ENCODE measurements at regions not wholly inside any gene's neighbourhood (a gene's known extent, or its start where the extent isn't known, plus 50 kb on each side); places are given as distances from the start of the nearest gene placed in this dataset.

DNA sequence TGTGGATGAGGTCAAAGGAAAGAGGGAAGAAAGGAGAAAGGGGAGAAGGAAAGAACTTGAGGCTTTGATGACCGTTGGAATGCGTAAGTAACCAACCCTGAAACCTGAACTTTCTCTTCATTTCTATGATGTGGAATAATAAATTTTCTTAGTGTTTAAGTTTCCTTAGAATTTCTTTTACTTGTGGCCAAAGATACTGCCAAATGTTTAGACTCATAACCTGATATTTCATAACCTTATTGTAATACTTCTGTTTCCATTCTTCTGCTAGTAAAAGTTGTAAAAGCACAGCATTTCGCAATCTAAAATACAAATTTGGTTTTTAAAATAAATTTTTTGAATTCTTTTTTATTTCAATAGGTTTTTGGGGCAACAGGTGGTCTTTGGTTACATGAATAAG lies 258.5 kb upstream of the GIMD1 start:
- H3K27ac Mint-ChIP-seq: no peak overlapping the region
- no peak overlapping the region for H3K23ac ChIP-seq (ENCODE audit: insufficient read length, low read depth, low read length)
- H3K4me1 ChIP-seq (ENCODE audit: insufficient read depth, low read length): no peaks in the 10 kb centered on the region
- H3K14ac ChIP-seq (ENCODE audit: insufficient read depth, low read length): no peak overlapping the region
- H4K20me1 ChIP-seq (ENCODE audit: control insufficient read depth, insufficient read depth, insufficient read length): no peaks in the 10 kb centered on the region
- no peak overlapping the region for H2BK5ac ChIP-seq (ENCODE audit: insufficient read length, low read length)
- no peaks in the 10 kb centered on the region for H3K36me3 Mint-ChIP-seq (ENCODE audit: insufficient read depth in 1 of 3, low read depth in 3 of 3)
- no CpG with 5 or more reads among the region's 3 CpGs for WGBS (ENCODE audit: extremely low coverage, insufficient read length, low lambda C conversion rate)
- no peak overlapping the region for H4K91ac ChIP-seq (ENCODE audit: insufficient read length, low read depth, low read length)
- DNase-seq: no peak
- no peaks in the 10 kb centered on the region for H3K23me2 ChIP-seq (ENCODE audit: insufficient read length, low read depth, low read length, poor library complexity, severe bottlenecking)
- H3T11ph ChIP-seq (ENCODE audit: low read length): no peak overlapping the region
- H2AK5ac ChIP-seq (ENCODE audit: insufficient read length, low read length): no peak overlapping the region
- no peak overlapping the region for H4K5ac ChIP-seq (ENCODE audit: insufficient read length, low read depth, low read length)
- H3K27ac ChIP-seq (ENCODE audit: insufficient read length, low read depth, low read length): no peak overlapping the region
- no peak overlapping the region for H3K4me2 ChIP-seq (ENCODE audit: insufficient read depth, insufficient read length, low read length)
- H2BK15ac ChIP-seq (ENCODE audit: low read depth, low read length): no peak overlapping the region
- H3K4me3 Mint-ChIP-seq: no peak overlapping the region
- H3K56ac ChIP-seq (ENCODE audit: insufficient read length, low read depth, low read length): no peak overlapping the region
- H4K8ac ChIP-seq (replicated peaks; ENCODE audit: insufficient read length, low read depth, low read length): no peak overlapping the region
- no peaks in the 10 kb centered on the region; the same call in 1 of the 2 replicates for H3K27me3 Mint-ChIP-seq (ENCODE audit: low read depth)
- H2BK120ac ChIP-seq (ENCODE audit: low read depth, low read length, poor library complexity, severe bottlenecking): no peak overlapping the region
- no peaks in the 10 kb centered on the region for H3K4me1 Mint-ChIP-seq
- no peak overlapping the region for H2BK12ac ChIP-seq (ENCODE audit: insufficient read length, low read depth, low read length)
- no peak overlapping the region for H3K18ac ChIP-seq (ENCODE audit: insufficient read length, low read depth, low read length)
- H3K9me3 ChIP-seq (ENCODE audit: control insufficient read depth, low read depth, low read length): no peaks in the 10 kb centered on the region
- no peaks in the 10 kb centered on the region for H3K27me3 ChIP-seq (ENCODE audit: insufficient read depth, low read length)
- no peak overlapping the region for H2BK20ac ChIP-seq (ENCODE audit: low read depth, low read length, poor library complexity, severe bottlenecking)
- H2AFZ ChIP-seq (ENCODE audit: low read length): no peak overlapping the region
- no peak overlapping the region for H3K9ac ChIP-seq (ENCODE audit: extremely low read depth, insufficient read length, low read length)
- TF ChIP-seq CTCF (conservative IDR thresholded peaks at IDR 0.05): no peak
- H3K79me2 ChIP-seq (ENCODE audit: insufficient read depth, low read length): no peaks in the 10 kb centered on the region
- H3K79me1 ChIP-seq (ENCODE audit: insufficient read depth, low read depth, low read length, poor library complexity, severe bottlenecking): no peaks in the 10 kb centered on the region
- H3K4ac ChIP-seq (ENCODE audit: low read depth, low read length): no peak overlapping the region
- no peaks in the 10 kb centered on the region for H3K9me3 Mint-ChIP-seq

All from H9 (cell line).